ENCODE measurements at regions not wholly inside any gene's neighbourhood (a gene's known extent, or its start where the extent isn't known, plus 50 kb on each side); places are given as distances from the start of the nearest gene placed in this dataset.

DNA sequence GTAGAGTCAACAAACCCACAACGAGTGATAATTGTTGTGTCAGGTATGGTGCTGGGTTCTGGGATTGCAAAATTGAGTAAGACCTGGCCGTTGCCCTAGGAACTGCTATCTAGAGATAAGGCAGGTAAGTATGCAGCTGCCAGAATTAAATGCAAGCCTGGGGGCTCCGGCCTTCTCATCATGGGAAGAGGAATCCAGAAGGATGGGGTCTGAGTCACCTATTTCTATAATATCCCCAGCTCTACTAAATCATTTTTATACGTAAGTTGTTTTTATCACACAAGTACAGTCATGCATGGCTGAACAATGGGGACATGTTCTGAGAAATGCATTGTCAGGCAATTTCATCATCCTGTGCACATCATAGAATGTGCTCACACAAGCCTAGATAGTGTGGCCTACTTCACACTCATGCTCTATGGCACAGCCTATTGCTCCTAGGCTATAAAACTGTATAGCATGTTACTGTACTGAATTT, 203.0 kb downstream of the KLF5 start (continued):
- TF ChIP-seq HMGA2 (CRISPR knock-in tag; IDR thresholded peaks at IDR 0.05): no peak
- TF ChIP-seq, protein P1, sequence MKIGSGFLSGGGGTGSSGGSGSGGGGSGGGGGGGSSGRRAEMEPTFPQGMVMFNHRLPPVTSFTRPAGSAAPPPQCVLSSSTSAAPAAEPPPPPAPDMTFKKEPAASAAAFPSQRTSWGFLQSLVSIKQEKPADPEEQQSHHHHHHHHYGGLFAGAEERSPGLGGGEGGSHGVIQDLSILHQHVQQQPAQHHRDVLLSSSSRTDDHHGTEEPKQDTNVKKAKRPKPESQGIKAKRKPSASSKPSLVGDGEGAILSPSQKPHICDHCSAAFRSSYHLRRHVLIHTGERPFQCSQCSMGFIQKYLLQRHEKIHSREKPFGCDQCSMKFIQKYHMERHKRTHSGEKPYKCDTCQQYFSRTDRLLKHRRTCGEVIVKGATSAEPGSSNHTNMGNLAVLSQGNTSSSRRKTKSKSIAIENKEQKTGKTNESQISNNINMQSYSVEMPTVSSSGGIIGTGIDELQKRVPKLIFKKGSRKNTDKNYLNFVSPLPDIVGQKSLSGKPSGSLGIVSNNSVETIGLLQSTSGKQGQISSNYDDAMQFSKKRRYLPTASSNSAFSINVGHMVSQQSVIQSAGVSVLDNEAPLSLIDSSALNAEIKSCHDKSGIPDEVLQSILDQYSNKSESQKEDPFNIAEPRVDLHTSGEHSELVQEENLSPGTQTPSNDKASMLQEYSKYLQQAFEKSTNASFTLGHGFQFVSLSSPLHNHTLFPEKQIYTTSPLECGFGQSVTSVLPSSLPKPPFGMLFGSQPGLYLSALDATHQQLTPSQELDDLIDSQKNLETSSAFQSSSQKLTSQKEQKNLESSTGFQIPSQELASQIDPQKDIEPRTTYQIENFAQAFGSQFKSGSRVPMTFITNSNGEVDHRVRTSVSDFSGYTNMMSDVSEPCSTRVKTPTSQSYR (CRISPR knock-in tag; IDR thresholded peaks at IDR 0.05): no peak
- TF ChIP-seq, protein P2, sequence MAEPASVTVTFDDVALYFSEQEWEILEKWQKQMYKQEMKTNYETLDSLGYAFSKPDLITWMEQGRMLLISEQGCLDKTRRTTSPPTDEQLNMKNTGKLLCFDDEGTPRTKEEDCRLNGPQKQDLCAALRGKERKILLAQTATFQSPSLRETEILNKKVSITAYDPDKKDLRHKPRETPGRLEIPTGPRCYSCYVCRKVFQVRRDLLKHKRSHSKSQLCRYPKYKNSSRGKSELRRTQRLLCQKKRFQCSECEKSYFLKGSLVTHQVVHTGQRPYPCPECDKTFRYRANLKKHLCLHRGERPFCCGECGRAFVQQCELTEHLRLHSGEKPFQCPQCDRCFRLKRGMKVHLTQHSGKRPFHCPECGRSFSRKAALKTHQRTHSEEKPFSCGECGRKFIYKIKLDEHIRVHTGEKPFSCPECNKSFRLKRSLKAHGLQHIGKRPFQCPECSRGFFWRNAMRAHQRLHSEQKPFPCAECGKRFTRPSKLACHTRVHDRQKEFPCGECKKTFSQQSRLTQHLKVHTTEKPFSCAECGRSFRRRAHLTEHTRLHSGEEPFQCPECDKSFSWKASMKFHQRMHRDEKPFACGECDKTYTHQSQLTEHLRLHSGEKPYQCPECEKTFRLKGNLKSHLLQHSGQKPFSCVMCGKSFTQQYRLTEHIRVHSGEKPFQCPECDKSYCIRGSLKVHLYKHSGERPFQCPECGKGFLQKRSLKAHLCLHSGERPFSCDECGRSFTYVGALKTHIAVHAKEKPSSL (CRISPR knock-in tag; conservative IDR thresholded peaks at IDR 0.05): no peak
- TF ChIP-seq NR3C1 (CRISPR knock-in tag; conservative IDR thresholded peaks at IDR 0.05; ENCODE audit: low read depth): no peak
- TF ChIP-seq SP1 (CRISPR knock-in tag; conservative IDR thresholded peaks at IDR 0.05): no peak

DNA sequence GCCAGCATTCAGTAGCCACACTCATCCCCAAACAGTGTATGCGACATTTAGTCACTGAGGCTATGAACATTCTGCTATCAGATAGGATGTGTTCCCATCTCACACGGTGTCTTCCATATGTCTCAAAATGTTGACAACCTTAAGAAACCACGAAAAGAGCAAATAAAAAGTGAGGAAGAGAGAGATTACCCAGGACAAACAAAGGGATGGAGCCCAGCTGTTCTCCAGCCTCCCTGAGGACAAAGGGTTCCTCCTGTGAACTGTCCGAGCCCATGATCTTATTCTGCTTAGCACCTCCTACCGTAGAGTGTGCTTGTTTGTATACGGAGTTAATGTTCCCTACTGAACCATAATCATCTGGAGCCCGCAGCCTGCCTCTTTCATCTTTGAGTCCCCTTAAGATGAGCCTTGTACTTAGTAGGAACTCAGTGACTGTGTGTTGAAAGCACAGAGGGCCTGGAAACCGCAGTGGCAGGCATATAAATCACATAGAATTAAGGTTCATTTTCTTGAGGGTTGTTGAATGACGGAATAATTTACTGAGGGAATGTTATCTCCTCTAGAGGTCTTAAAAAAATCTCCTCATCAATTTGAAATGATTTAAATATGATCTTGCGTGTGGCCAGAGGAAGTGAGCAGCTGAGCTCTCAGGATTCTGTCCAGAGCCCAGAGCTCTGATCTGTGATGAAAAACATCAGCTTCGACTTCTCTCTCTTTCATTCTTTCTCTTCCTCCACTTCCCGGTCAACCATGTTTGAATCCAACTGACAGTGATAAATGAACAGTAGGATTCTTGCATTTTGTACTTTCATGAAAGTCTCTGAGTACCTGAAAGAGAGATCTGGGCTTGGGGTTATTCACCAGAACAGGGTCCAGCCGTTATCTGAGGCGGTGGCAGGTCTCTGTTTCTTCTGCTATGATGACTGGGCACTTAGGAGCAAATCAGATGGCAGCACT, 200.5 kb downstream of the KLF5 start:
- H3K9me3 Mint-ChIP-seq: 0 out of 2 replicates have a peak, but pooled peaks cover 4% of the 10 kb centered on the region
- DNase-seq (ENCODE audit: low spot score) (no peak), ATAC-seq (peak; percentile 67)
- no peak overlapping the region for H3K27ac Mint-ChIP-seq
- peaks cover 8% of the 10 kb centered on the region for H3K4me1 Mint-ChIP-seq
- ChIA-PET CTCF (no interaction called here), POLR2A (interaction anchor here (1.1 kb wide), 1 partner anchor 106 kb away, joined by 3 read pairs; no protein-coding TSS in a partner anchor)
- TF ChIP-seq, protein P3, sequence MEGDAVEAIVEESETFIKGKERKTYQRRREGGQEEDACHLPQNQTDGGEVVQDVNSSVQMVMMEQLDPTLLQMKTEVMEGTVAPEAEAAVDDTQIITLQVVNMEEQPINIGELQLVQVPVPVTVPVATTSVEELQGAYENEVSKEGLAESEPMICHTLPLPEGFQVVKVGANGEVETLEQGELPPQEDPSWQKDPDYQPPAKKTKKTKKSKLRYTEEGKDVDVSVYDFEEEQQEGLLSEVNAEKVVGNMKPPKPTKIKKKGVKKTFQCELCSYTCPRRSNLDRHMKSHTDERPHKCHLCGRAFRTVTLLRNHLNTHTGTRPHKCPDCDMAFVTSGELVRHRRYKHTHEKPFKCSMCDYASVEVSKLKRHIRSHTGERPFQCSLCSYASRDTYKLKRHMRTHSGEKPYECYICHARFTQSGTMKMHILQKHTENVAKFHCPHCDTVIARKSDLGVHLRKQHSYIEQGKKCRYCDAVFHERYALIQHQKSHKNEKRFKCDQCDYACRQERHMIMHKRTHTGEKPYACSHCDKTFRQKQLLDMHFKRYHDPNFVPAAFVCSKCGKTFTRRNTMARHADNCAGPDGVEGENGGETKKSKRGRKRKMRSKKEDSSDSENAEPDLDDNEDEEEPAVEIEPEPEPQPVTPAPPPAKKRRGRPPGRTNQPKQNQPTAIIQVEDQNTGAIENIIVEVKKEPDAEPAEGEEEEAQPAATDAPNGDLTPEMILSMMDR (IDR thresholded peaks at IDR 0.05): no peak
- TF ChIP-seq RORB (CRISPR knock-in tag; IDR thresholded peaks at IDR 0.05): no peak
- no peak for TF ChIP-seq HMGA2 (CRISPR knock-in tag; IDR thresholded peaks at IDR 0.05)
- no peak for TF ChIP-seq PRRX2 (CRISPR knock-in tag; IDR thresholded peaks at IDR 0.05)
- no peak for TF ChIP-seq ATF1 (CRISPR knock-in tag; IDR thresholded peaks at IDR 0.05)
- TF ChIP-seq, protein P4, sequence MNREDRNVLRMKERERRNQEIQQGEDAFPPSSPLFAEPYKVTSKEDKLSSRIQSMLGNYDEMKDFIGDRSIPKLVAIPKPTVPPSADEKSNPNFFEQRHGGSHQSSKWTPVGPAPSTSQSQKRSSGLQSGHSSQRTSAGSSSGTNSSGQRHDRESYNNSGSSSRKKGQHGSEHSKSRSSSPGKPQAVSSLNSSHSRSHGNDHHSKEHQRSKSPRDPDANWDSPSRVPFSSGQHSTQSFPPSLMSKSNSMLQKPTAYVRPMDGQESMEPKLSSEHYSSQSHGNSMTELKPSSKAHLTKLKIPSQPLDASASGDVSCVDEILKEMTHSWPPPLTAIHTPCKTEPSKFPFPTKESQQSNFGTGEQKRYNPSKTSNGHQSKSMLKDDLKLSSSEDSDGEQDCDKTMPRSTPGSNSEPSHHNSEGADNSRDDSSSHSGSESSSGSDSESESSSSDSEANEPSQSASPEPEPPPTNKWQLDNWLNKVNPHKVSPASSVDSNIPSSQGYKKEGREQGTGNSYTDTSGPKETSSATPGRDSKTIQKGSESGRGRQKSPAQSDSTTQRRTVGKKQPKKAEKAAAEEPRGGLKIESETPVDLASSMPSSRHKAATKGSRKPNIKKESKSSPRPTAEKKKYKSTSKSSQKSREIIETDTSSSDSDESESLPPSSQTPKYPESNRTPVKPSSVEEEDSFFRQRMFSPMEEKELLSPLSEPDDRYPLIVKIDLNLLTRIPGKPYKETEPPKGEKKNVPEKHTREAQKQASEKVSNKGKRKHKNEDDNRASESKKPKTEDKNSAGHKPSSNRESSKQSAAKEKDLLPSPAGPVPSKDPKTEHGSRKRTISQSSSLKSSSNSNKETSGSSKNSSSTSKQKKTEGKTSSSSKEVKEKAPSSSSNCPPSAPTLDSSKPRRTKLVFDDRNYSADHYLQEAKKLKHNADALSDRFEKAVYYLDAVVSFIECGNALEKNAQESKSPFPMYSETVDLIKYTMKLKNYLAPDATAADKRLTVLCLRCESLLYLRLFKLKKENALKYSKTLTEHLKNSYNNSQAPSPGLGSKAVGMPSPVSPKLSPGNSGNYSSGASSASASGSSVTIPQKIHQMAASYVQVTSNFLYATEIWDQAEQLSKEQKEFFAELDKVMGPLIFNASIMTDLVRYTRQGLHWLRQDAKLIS (CRISPR knock-in tag; IDR thresholded peaks at IDR 0.05; ENCODE audit: borderline replicate concordance): no peak
- TF ChIP-seq IRF2 (CRISPR knock-in tag; IDR thresholded peaks at IDR 0.05; ENCODE audit: borderline replicate concordance, low read depth): no peak
- H3K36me3 Mint-ChIP-seq: no peaks in the 10 kb centered on the region
- H3K27me3 Mint-ChIP-seq (ENCODE audit: low read depth): no peaks in the 10 kb centered on the region
- H3K4me3 Mint-ChIP-seq: no peak overlapping the region

Data from WTC11 (cell line).